Stomach smooth muscle (tissue), 2 donors: ENCODE measurements at regions not wholly inside any gene's neighbourhood (a gene's known extent, or its start where the extent isn't known, plus 50 kb on each side); places are given as distances from the start of the nearest gene placed in this dataset.

Source experiments
- H3K27ac ChIP-seq: one replicate; pipeline ENCODE4 v1.7.0; 2013; ENCODE audit warnings: mild to moderate bottlenecking, low read length, inconsistent platforms
- H3K27me3 ChIP-seq, 2 donors: one replicate each; pipeline ENCODE4 v1.7.0; 2013; ENCODE audit warnings: low read length in 2 of 2; ENCODE audit not compliant: insufficient read depth in 2 of 2, control insufficient read depth in 1 of 2
- H3K36me3 ChIP-seq, 2 donors: one replicate each; pipeline ENCODE4 v1.7.0; 2013; ENCODE audit warnings: low read length in 2 of 2; ENCODE audit not compliant: control insufficient read depth in 2 of 2, insufficient read depth in 2 of 2
- H3K4me1 ChIP-seq: one replicate; pipeline ENCODE4 v1.7.0; 2013; ENCODE audit warnings: low read length; ENCODE audit not compliant: control insufficient read depth, insufficient read depth
- H3K4me3 ChIP-seq, 2 donors: one replicate each; pipeline ENCODE4 v1.7.0; 2013; ENCODE audit warnings: low read length in 2 of 2
- H3K9ac ChIP-seq, 2 donors: one replicate each; pipeline ENCODE4 v1.7.0; 2013; ENCODE audit warnings: low read length in 2 of 2, mild to moderate bottlenecking in 1 of 2
- H3K9me3 ChIP-seq, 2 donors: one replicate each; pipeline ENCODE4 v1.7.0; 2013; ENCODE audit warnings: low read length in 2 of 2; ENCODE audit not compliant: control insufficient read depth in 2 of 2
- donor health status: healthy.
- donor health status: Pancreatic carcinoma.

GRCh38 chr3:43866529-43867353 is 176.0 kb downstream of the ABHD5 start:
- H3K9me3 ChIP-seq = peaks cover 0 to 3% of the 10 kb centered on the region in 2 donors
- H3K9ac ChIP-seq = no peak overlapping the region
- H3K4me3 ChIP-seq = no peak overlapping the region
- no peaks in the 10 kb centered on the region for H3K4me1 ChIP-seq
- no peak overlapping the region for H3K27ac ChIP-seq
- no peaks in the 10 kb centered on the region for H3K36me3 ChIP-seq
- peaks cover 0 to 2% of the 10 kb centered on the region in 2 donors for H3K27me3 ChIP-seq

DNA sequence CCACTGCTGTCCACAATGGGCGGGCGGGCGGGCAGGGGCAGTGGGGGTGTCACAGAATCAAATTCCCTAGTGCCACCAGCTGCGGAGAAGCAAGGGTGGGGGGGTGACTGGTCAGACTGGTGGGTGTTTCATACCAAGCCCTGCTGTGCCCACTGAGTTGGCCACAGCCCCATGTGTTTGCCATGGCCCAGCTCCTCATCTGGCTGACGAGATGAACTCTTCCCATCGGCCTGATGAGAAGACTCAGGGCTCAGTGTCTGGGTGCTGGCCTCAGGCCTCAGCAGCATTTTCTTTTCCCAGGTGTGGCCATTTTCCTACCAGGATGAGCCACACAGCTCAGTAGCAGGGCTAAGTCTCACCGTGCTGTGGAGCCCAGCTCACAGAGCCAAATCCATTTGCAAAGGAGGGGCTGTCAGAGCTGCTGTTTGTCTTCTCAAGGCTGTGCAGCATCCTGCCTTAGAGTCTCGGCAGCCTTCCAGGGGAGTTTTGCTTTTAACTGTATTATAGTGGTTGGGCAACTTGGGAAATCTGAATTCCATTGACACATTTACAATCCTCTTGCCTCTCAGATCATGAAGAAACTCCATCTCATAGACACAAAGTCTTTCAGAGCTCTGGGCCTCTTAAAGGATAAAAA is 176.8 kb downstream of the ABHD5 start:
- peaks cover 0 to 3% of the 10 kb centered on the region in 2 donors for H3K9me3 ChIP-seq
- no peaks in the 10 kb centered on the region for H3K36me3 ChIP-seq
- no peaks in the 10 kb centered on the region for H3K4me1 ChIP-seq
- H3K27me3 ChIP-seq = peaks cover 0 to 4% of the 10 kb centered on the region in 2 donors
- no peak overlapping the region for H3K27ac ChIP-seq
- H3K9ac ChIP-seq = no peak overlapping the region
- H3K4me3 ChIP-seq = no peak overlapping the region

DNA sequence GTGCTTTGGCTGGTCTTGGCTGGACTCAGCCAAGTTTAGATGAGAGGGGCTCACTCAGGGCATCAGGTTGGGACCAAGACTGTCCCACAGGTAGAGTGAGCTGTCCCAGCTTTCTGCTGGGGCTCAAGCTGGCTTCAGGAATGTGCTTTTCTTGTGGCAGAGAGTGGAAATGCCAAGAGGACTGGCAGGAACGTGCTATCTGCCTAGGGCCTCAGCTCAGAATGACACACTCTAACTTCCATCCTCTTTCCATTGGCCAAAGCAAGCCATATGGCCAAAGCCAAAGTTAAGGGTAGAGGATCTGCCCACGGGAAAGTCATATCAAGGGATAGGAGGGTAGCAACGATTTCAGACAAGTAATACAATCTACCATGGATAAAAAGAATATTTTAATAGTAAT is 178.8 kb downstream of the ABHD5 start:
- Histone ChIP-seq H3K36me3 (no peaks in the 10 kb centered on the region), H3K4me1 (no peaks in the 10 kb centered on the region), H3K9ac (no peak overlapping the region), H3K4me3 (no peak overlapping the region), H3K9me3 (peaks cover 0 to 8% of the 10 kb centered on the region in 2 donors), H3K27me3 (peaks cover 0 to 4% of the 10 kb centered on the region in 2 donors), H3K27ac (no peak overlapping the region)

- H3K36me3 ChIP-seq = no peaks in the 10 kb centered on the region
- no peak overlapping the region for H3K4me3 ChIP-seq
- no peak overlapping the region for H3K9ac ChIP-seq
- H3K27me3 ChIP-seq = peaks cover 0 to 4% of the 10 kb centered on the region in 2 donors
- H3K27ac ChIP-seq = no peak overlapping the region
- peaks cover 0 to 8% of the 10 kb centered on the region in 2 donors for H3K9me3 ChIP-seq
- H3K4me1 ChIP-seq = no peaks in the 10 kb centered on the region
These were observed 179.4 kb downstream of the ABHD5 start for GRCh38 chr3:43870120-43870519.

DNA sequence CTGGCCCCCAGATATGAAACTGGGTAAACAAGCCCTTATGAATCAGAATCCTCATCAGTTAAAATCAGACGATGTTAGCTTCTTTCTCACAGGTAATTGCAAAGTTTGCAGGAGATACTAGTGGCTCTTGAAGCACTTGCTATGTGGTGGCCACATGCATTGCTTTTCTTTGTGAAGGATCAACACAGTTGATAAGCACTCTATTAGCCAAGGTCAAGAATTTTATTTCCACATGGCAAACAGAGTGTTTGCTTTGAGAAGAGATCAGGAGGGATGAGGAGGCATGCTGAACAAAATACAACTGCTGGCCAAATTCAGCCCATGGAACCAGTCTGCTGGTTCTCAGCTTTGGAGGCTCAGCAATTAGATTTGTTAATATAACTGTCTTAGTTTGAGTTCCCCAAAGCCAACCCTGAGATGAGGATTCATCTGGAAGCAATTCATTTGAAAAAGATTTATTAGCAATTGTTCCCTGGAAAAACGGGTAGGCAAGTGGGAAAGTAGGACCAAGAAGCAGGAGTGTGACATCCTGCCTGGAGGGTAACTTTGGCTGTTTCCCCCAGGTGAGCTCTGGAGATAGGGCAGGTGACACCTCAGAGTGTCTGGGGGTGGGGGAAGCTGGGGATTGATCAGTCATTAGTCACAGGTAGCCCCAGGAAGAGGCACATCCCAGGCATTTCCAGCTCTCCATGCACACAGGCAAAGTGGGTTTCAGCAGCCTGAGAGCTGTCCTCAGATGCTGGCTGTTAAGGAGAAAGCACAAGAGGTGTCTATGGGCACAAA is 180.3 kb downstream of the ABHD5 start:
- H3K9ac ChIP-seq = no peak overlapping the region
- no peaks in the 10 kb centered on the region for H3K36me3 ChIP-seq
- H3K9me3 ChIP-seq = peaks cover 0 to 8% of the 10 kb centered on the region in 2 donors
- H3K4me1 ChIP-seq = no peaks in the 10 kb centered on the region
- peaks cover 0 to 4% of the 10 kb centered on the region in 2 donors for H3K27me3 ChIP-seq
- no peak overlapping the region for H3K4me3 ChIP-seq
- no peak overlapping the region for H3K27ac ChIP-seq

DNA sequence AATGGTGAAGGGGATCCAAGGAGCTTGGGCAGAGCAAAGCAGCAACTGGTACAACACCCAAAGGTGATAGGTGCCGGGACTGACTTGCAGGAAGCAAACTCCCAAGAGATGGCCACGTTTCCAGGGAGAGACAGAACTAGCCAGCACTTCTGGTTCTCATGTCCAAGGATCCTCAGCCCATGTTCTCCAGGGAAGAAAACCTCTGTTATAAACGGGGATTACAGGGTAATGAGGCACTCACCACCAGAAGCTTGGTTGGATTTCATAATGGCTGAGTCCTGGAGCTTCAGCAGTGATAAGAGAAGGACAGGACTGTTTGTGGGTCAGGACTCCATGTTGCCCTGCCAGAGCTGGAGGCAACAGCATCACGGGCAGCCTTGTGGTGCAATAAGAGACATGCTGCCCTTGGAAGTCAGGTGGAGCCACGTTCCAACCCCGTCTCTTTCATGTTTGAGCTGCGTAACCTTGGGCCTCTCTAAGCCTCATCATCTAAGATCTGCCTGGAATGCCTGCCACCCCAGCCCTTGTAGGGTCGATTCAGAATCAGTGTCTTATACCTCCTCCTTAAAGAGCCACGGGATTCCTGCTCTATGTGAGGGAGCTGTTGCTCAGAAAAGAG is 181.0 kb downstream of the ABHD5 start:
- Histone ChIP-seq H3K36me3 (no peaks in the 10 kb centered on the region), H3K4me3 (no peak overlapping the region), H3K9me3 (peaks cover 0 to 8% of the 10 kb centered on the region in 2 donors), H3K9ac (no peak overlapping the region), H3K27me3 (peaks cover 0 to 4% of the 10 kb centered on the region in 2 donors), H3K4me1 (no peaks in the 10 kb centered on the region), H3K27ac (no peak overlapping the region)

GRCh38 chr3:43872301-43872700 is 181.6 kb downstream of the ABHD5 start:
- Histone ChIP-seq H3K27ac (no peak overlapping the region), H3K4me3 (no peak overlapping the region), H3K36me3 (no peaks in the 10 kb centered on the region), H3K27me3 (peaks cover 0 to 5% of the 10 kb centered on the region in 2 donors), H3K9me3 (peaks cover 0 to 8% of the 10 kb centered on the region in 2 donors), H3K9ac (no peak overlapping the region), H3K4me1 (no peaks in the 10 kb centered on the region)

DNA sequence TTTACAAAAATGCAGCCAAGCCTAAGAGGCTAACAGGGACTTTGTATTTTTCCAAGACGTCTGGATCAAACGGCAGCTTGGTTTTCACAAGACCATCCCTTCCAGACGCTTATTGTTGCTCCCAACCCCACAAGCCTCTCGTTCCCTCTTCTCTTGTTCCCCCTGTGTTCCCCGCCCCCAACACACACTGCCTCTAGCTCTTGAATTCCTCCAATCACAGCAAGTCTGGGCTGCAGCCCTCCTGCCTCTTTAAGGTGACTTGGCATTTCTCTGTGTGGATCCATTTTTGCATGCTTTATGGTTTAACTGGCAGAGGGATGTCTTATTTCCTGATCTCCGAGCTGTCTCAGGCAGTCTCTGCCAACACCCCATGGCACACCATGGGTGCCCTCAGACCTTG is 182.2 kb downstream of the ABHD5 start:
- H3K36me3 ChIP-seq = no peaks in the 10 kb centered on the region
- H3K4me1 ChIP-seq = no peaks in the 10 kb centered on the region
- H3K4me3 ChIP-seq = no peak overlapping the region
- H3K27me3 ChIP-seq = peaks cover 0 to 6% of the 10 kb centered on the region in 2 donors
- H3K9me3 ChIP-seq = peaks cover 0 to 8% of the 10 kb centered on the region in 2 donors
- no peak overlapping the region for H3K9ac ChIP-seq
- H3K27ac ChIP-seq = no peak overlapping the region

- no peaks in the 10 kb centered on the region for H3K4me1 ChIP-seq
- peaks cover 0 to 6% of the 10 kb centered on the region in 2 donors for H3K27me3 ChIP-seq
- no peak overlapping the region for H3K9ac ChIP-seq
- H3K4me3 ChIP-seq = no peak overlapping the region
- peaks cover 0 to 6% of the 10 kb centered on the region in 2 donors for H3K9me3 ChIP-seq
- no peak overlapping the region for H3K27ac ChIP-seq
- H3K36me3 ChIP-seq = no peaks in the 10 kb centered on the region
These were observed 183.0 kb downstream of the ABHD5 start for GRCh38 chr3:43873723-43874122.

DNA sequence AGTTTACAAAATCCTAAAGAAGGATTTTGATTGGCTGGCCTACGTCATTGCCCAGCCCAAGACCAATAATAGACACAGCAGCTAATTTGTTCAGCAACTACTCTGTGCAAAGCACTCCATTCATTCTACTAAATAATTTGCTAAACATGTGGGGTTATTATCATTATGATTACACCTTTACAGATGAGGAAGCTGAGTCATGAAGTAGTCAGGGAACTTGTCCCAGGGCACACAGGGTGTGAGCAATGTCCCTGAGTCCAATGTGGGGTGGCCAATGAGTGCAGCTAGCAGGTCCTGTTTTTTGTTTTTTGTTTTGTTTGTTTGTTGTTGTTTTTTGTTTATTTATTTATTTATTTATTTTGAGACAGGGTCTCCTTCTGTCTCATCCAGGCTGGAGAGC is 183.6 kb downstream of the ABHD5 start:
- peaks cover 0 to 4% of the 10 kb centered on the region in 2 donors for H3K9me3 ChIP-seq
- no peaks in the 10 kb centered on the region for H3K4me1 ChIP-seq
- H3K27ac ChIP-seq = no peak overlapping the region
- H3K27me3 ChIP-seq = peaks cover 0 to 6% of the 10 kb centered on the region in 2 donors
- no peaks in the 10 kb centered on the region for H3K36me3 ChIP-seq
- H3K9ac ChIP-seq = no peak overlapping the region
- H3K4me3 ChIP-seq = no peak overlapping the region
